A549 (cell line): ENCODE measurements at regions not wholly inside any gene's neighbourhood (a gene's known extent, or its start where the extent isn't known, plus 50 kb on each side); places are given as distances from the start of the nearest gene placed in this dataset.

Source experiments
- ATAC-seq, 2 experiments: fragments of 200-7000 bp in 1 of 2; fragments of >200 bp in 1 of 2; cut with Nextera tagmentation in 1 of 2; cut with Tn5 transposase in 1 of 2; 3 replicates each; pipeline versions ENCODE4 v1.8.0 to v1.9.1; 2018 to 2020; ENCODE audit warnings: mild to moderate bottlenecking in 1 of 2, moderate library complexity in 1 of 2
- CTCF ChIA-PET: fragments of 300-600 bp; sonication (Branson Sonifier 250); formaldehyde crosslinking; extraction: SDS; loops from one replicate; lab custom pipeline; 2021; ENCODE audit warnings: antibody characterized with exemption, inconsistent platforms; lab: Yijun Ruan, JAX
- POLR2A ChIA-PET: fragments of 350-600 bp; formaldehyde crosslinking; extraction: SDS; loops from one replicate; lab custom pipeline; 2021; ENCODE audit warnings: antibody characterized with exemption, inconsistent platforms; lab: Yijun Ruan, JAX
- DNase-seq, 2 experiments: peaks; one replicate each; pipeline versions ENCODE4 v3.0.0 to v3.0.0-alpha.2; 2011 to 2016; ENCODE audit warnings: low read depth in 1 of 2, low spot score in 1 of 2
- FAIRE-seq: peaks from 2 replicates; lab custom pipeline; 2011; peaks lifted over from hg19 to GRCh38; lab: Jason Lieb, UNC
- H3K27ac ChIP-seq, 2 experiments: fragments of >200 bp; sonication (Bioruptor Twin); formaldehyde crosslinking; 3 replicates each; pipeline ENCODE4 v1.5.1; 2016 to 2017
- H3K4me1 ChIP-seq: fragments of >200 bp; sonication (Bioruptor Twin); formaldehyde crosslinking; 3 replicates; pipeline ENCODE4 v1.6.1; 2016
- H3K4me2 ChIP-seq: fragments of >200 bp; sonication (Bioruptor Twin); formaldehyde crosslinking; 3 replicates; pipeline ENCODE4 v1.6.1; 2016
- H3K4me3 ChIP-seq: fragments of >200 bp; sonication (Bioruptor Twin); formaldehyde crosslinking; 3 replicates; pipeline ENCODE4 v1.5.1; 2016
- H3K9me3 ChIP-seq: fragments of >200 bp; sonication (Bioruptor Twin); formaldehyde crosslinking; 3 replicates; pipeline ENCODE4 v1.6.1; 2016
- CBX8 ChIP-seq: fragments of 200-600 bp; sonication (generic); IDR thresholded peaks from 2 replicates; pipeline ENCODE4 v1.6.1; 2016
- CHD2 ChIP-seq: fragments of 150-350 bp; IDR thresholded peaks from 2 replicates; pipeline ENCODE4 v1.6.1; 2014; ENCODE audit warnings: low read length; ENCODE audit not compliant: partially characterized antibody
- CHD4 ChIP-seq: fragments of 200-600 bp; sonication (generic); IDR thresholded peaks from 2 replicates; pipeline ENCODE4 v1.6.1; 2016; ENCODE audit warnings: antibody characterized with exemption, mild to moderate bottlenecking, borderline replicate concordance
- CTCF ChIP-seq: fragments of >200 bp; sonication (Bioruptor Twin); formaldehyde crosslinking; IDR thresholded peaks from 3 replicates; pipeline ENCODE4 v1.5.1; 2016
- EP300 ChIP-seq, 2 experiments: fragments of >200 bp; sonication (Bioruptor Twin); formaldehyde crosslinking; IDR thresholded peaks; 2 replicates in 1 of 2; 3 replicates in 1 of 2; pipeline ENCODE4 v1.6.1; 2016 to 2017
- ESRRA ChIP-seq: fragments of 150-350 bp; IDR thresholded peaks from 2 replicates; pipeline ENCODE4 v1.6.1; 2014; ENCODE audit warnings: mild to moderate bottlenecking, low read length, borderline replicate concordance
- FOSB ChIP-seq: fragments of 250-450 bp; sonication (Bioruptor Pico); IDR thresholded peaks from 2 replicates; pipeline ENCODE4 v1.5.0; 2020; ENCODE audit warnings: mild to moderate bottlenecking, moderate library complexity
- FOSL2 ChIP-seq, 2 experiments: fragments of 450-650 bp in 1 of 2; fragments of >200 bp in 1 of 2; sonication (Bioruptor Twin) in 1 of 2; formaldehyde crosslinking; IDR thresholded peaks; 2 replicates each; pipeline versions ENCODE4 v1.5.0 to v1.6.1; 2016 to 2020; ENCODE audit warnings: mild to moderate bottlenecking in 1 of 2, moderate library complexity in 1 of 2
- HOXB13 ChIP-seq: fragments of 250-450 bp; sonication (Bioruptor Pico); IDR thresholded peaks from 2 replicates; pipeline ENCODE4 v1.5.0; 2020; ENCODE audit warnings: low read depth, mild to moderate bottlenecking, moderate library complexity
- JUNB ChIP-seq: fragments of >200 bp; sonication (Bioruptor Twin); formaldehyde crosslinking; IDR thresholded peaks from 2 replicates; pipeline ENCODE4 v1.6.1; 2016
- KDM5A ChIP-seq: fragments of 200-600 bp; sonication (generic); IDR thresholded peaks from 2 replicates; pipeline ENCODE4 v1.6.1; 2016; ENCODE audit warnings: antibody characterized with exemption, mild to moderate bottlenecking
- MYC ChIP-seq: IDR thresholded peaks from 2 replicates; pipeline ENCODE4 v1.6.1; 2012; ENCODE audit warnings: mild to moderate bottlenecking, inconsistent platforms, low read length, improper control_type of control experiment, borderline replicate concordance
- PHF8 ChIP-seq: fragments of 200-600 bp; sonication (generic); IDR thresholded peaks from 2 replicates; pipeline ENCODE4 v1.6.1; 2016; ENCODE audit warnings: low read depth, mild to moderate bottlenecking, antibody characterized with exemption, moderate library complexity, borderline replicate concordance
- POLR2AphosphoS2 ChIP-seq: conservative IDR thresholded peaks from 2 replicates; pipeline ENCODE4 v1.6.1; 2012; ENCODE audit warnings: low read length, improper control_type of control experiment, inconsistent platforms
- RAD21 ChIP-seq, 2 experiments: fragments of >200 bp in 1 of 2; sonication (Bioruptor Twin) in 1 of 2; formaldehyde crosslinking in 1 of 2; IDR thresholded peaks in 1 of 2; conservative IDR thresholded peaks in 1 of 2; 2 replicates in 1 of 2; 3 replicates in 1 of 2; pipeline ENCODE4 v1.6.1; 2012 to 2018; ENCODE audit warnings: inconsistent platforms in 1 of 2
- RFX5 ChIP-seq: fragments of 450-650 bp; IDR thresholded peaks from 2 replicates; pipeline ENCODE4 v1.7.1; 2014; ENCODE audit warnings: antibody characterized with exemption, mild to moderate bottlenecking, moderate library complexity
- SMC3 ChIP-seq: fragments of >200 bp; sonication (Bioruptor Twin); formaldehyde crosslinking; IDR thresholded peaks from 3 replicates; pipeline ENCODE4 v1.6.1; 2018; ENCODE audit warnings: inconsistent platforms
- TFCP2L1 ChIP-seq: fragments of 250-450 bp; sonication (Bioruptor Pico); IDR thresholded peaks from 2 replicates; pipeline ENCODE4 v1.5.0; 2021; ENCODE audit warnings: mild to moderate bottlenecking
- TP53 ChIP-seq: fragments of 250-450 bp; sonication (Bioruptor Pico); IDR thresholded peaks from 2 replicates; pipeline ENCODE4 v1.5.0; 2021; ENCODE audit warnings: mild to moderate bottlenecking, moderate library complexity
- USF2 ChIP-seq: fragments of 450-650 bp; IDR thresholded peaks from 2 replicates; pipeline ENCODE4 v1.6.1; 2014; ENCODE audit warnings: antibody characterized with exemption
- ZSCAN20 ChIP-seq: fragments of 250-450 bp; sonication (Bioruptor Pico); IDR thresholded peaks from 2 replicates; pipeline ENCODE4 v1.8.0; 2022; ENCODE audit warnings: mild to moderate bottlenecking, moderate library complexity
- WGBS: methylation state at CpG from one replicate; pipeline ENCODE4 v1.1.6; 2017; ENCODE audit errors: missing lambda C conversion rate; 5-methylcytosine and 5-hydroxymethylcytosine counted together
- TF ChIP-seq, protein P1 (sequence below): fragments of >200 bp; sonication (Bioruptor Twin); formaldehyde crosslinking; IDR thresholded peaks from 3 replicates; pipeline ENCODE4 v1.6.1; 2016
- TF ChIP-seq, protein P2 (sequence below): IDR thresholded peaks from 2 replicates; pipeline ENCODE4 v1.6.1; 2012
- TF ChIP-seq, protein P3 (sequence below): fragments of 150-350 bp; IDR thresholded peaks from 2 replicates; pipeline ENCODE4 v1.6.1; 2014; ENCODE audit warnings: low read depth, mild to moderate bottlenecking, low read length

- no peak overlapping the region for H3K4me3 ChIP-seq
- DNase-seq = no peak
- POLR2A ChIA-PET = no interaction called here
- ATAC-seq = no peak
- FAIRE-seq = no peak
- no peaks in the 10 kb centered on the region for H3K4me1 ChIP-seq
- no peak overlapping the region for H3K4me2 ChIP-seq
- H3K9me3 ChIP-seq = no peaks in the 10 kb centered on the region; the same call in 2 of the 3 replicates
- TF ChIP-seq ZSCAN20 (CRISPR knock-in tag) = no peak
- TF ChIP-seq ESRRA = no peak
- TF ChIP-seq, protein P1, sequence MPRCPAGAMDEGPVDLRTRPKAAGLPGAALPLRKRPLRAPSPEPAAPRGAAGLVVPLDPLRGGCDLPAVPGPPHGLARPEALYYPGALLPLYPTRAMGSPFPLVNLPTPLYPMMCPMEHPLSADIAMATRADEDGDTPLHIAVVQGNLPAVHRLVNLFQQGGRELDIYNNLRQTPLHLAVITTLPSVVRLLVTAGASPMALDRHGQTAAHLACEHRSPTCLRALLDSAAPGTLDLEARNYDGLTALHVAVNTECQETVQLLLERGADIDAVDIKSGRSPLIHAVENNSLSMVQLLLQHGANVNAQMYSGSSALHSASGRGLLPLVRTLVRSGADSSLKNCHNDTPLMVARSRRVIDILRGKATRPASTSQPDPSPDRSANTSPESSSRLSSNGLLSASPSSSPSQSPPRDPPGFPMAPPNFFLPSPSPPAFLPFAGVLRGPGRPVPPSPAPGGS = no peak
- TF ChIP-seq RAD21 (conservative IDR thresholded peaks at IDR 0.05 in 1 of 2, IDR thresholded peaks at IDR 0.05 in 1 of 2) = no peak
- TF ChIP-seq, protein P2, sequence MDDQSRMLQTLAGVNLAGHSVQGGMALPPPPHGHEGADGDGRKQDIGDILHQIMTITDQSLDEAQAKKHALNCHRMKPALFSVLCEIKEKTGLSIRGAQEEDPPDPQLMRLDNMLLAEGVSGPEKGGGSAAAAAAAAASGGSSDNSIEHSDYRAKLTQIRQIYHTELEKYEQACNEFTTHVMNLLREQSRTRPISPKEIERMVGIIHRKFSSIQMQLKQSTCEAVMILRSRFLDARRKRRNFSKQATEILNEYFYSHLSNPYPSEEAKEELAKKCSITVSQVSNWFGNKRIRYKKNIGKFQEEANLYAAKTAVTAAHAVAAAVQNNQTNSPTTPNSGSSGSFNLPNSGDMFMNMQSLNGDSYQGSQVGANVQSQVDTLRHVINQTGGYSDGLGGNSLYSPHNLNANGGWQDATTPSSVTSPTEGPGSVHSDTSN = no peak
- TF ChIP-seq JUNB = no peak
- WGBS = 6% methylated on average over 4 of the region's 6 CpGs
- H3K27ac ChIP-seq = no peak overlapping the region
- CTCF ChIA-PET = no interaction called here
Observed at GRCh38 chr7:63070696-63071095, 928.0 kb upstream of the ZNF722 start.

GRCh38 chr7:63071396-63071795, 927.3 kb upstream of the ZNF722 start:
- DNase-seq (no peak), ATAC-seq (no peak), FAIRE-seq (no peak)
- Histone ChIP-seq H3K4me3 (no peak overlapping the region), H3K9me3 (no peaks in the 10 kb centered on the region; the same call in 2 of the 3 replicates), H3K4me1 (no peaks in the 10 kb centered on the region), H3K27ac (no peak overlapping the region), H3K4me2 (no peak overlapping the region)
- POLR2A ChIA-PET = no interaction called here
- 17% methylated on average over 1 of the region's 1 CpG for WGBS
- CTCF ChIA-PET = no interaction called here
- TF ChIP-seq TFCP2L1 (CRISPR knock-in tag) = no peak
- no peak for TF ChIP-seq POLR2AphosphoS2
- TF ChIP-seq TP53 (CRISPR knock-in tag) = no peak
- TF ChIP-seq ZSCAN20 (CRISPR knock-in tag) = no peak
- TF ChIP-seq CBX8 = no peak
- no peak for TF ChIP-seq FOSB (CRISPR knock-in tag)
- no peak for TF ChIP-seq CHD4
- TF ChIP-seq SMC3 = no peak
- no peak for TF ChIP-seq MYC
- no peak for TF ChIP-seq CHD2
- no peak for TF ChIP-seq RFX5
- no peak for TF ChIP-seq HOXB13
- no peak for TF ChIP-seq FOSL2 (IDR thresholded peaks at IDR 0.05)
- no peak for TF ChIP-seq FOSL2 (CRISPR knock-in tag; IDR thresholded peaks at IDR 0.05)

DNA sequence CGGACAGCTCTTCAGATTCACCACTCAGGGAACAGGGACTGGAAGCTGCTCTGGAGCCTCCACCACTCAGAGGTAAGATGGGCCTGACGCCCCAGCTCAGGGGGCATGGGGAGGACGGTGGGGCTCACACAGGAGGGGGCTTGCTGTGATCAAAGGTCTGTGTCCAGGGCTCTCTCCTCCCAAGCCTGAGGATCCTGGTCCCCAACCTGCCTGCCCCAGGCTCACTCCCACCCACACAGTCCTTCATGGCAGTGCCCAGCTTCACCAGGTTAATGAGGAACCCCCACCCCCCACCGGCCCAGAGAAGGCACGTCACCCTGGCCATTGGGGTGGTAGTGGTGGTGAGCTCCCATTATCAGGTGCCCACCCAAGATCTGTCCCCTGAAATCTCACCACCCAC, 926.7 kb upstream of the ZNF722 start:
- no peak overlapping the region for H3K4me2 ChIP-seq
- H3K9me3 ChIP-seq = peaks cover 3% of the 10 kb centered on the region; the same call in 1 of the 3 replicates
- FAIRE-seq (no peak), ATAC-seq (no peak)
- WGBS = 0% methylated on average over 3 of the region's 5 CpGs
- TF ChIP-seq CBX8 = no peak
- TF ChIP-seq USF2 = no peak
- TF ChIP-seq KDM5A = no peak
- no peak for TF ChIP-seq CTCF
- TF ChIP-seq RFX5 = no peak
- TF ChIP-seq, protein P3, sequence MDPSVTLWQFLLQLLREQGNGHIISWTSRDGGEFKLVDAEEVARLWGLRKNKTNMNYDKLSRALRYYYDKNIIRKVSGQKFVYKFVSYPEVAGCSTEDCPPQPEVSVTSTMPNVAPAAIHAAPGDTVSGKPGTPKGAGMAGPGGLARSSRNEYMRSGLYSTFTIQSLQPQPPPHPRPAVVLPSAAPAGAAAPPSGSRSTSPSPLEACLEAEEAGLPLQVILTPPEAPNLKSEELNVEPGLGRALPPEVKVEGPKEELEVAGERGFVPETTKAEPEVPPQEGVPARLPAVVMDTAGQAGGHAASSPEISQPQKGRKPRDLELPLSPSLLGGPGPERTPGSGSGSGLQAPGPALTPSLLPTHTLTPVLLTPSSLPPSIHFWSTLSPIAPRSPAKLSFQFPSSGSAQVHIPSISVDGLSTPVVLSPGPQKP = no peak
- no peak for TF ChIP-seq POLR2AphosphoS2
- no peak for TF ChIP-seq CHD2
- TF ChIP-seq, protein P1 = no peak
- TF ChIP-seq RAD21 (conservative IDR thresholded peaks at IDR 0.05 in 1 of 2, IDR thresholded peaks at IDR 0.05 in 1 of 2) = no peak
- no peak for TF ChIP-seq PHF8
- TF ChIP-seq EP300 (IDR thresholded peaks at IDR 0.05) = no peak
- TF ChIP-seq, all 56 proteins: peak for 0
- Histone ChIP-seq H3K4me1 (no peaks in the 10 kb centered on the region), H3K27ac (no peak overlapping the region), H3K4me3 (no peak overlapping the region)
- POLR2A ChIA-PET = no interaction called here
- no peak for DNase-seq
- CTCF ChIA-PET = no interaction called here
